ENCODE measurements at regions not wholly inside any gene's neighbourhood (a gene's known extent, or its start where the extent isn't known, plus 50 kb on each side); places are given as distances from the start of the nearest gene placed in this dataset.

- TF ChIP-seq CTCF (IDR thresholded peaks at IDR 0.05; ENCODE audit: extremely low read depth in 1 of 2, insufficient read depth in 1 of 2, low read depth in 1 of 2, low read length in 2 of 2): no peak
- no peak for TF ChIP-seq MAX (IDR thresholded peaks at IDR 0.05; ENCODE audit: insufficient read depth, insufficient read length)
- no peak for TF ChIP-seq JUN (IDR thresholded peaks at IDR 0.05; ENCODE audit: borderline replicate concordance, insufficient read depth, insufficient read length, low read depth)
- peaks cover 4 to 10% of the 10 kb centered on the region in 2 experiments for H3K27me3 ChIP-seq (ENCODE audit: control insufficient read depth in 2 of 2, insufficient read depth in 2 of 2, low read length in 2 of 2)
- no peak for DNase-seq (ENCODE audit: low read depth, low spot score)
- H2AFZ ChIP-seq (ENCODE audit: low read depth, low read length): no peak overlapping the region
- H3K4me3 ChIP-seq (replicated peaks in 1 of 3; ENCODE audit: insufficient read depth in 1 of 3, low read depth in 1 of 3, low read length in 3 of 3): no peak overlapping the region
- H3K79me2 ChIP-seq (ENCODE audit: control insufficient read depth, insufficient read depth, low read length): no peaks in the 10 kb centered on the region
- ChIA-PET POLR2A (no interaction called here), CTCF (interaction anchor here (1.8 kb wide), 1 partner anchor 13 kb away, joined by 4 read pairs; no protein-coding TSS in a partner anchor)
- H3K4me2 ChIP-seq (ENCODE audit: insufficient read depth, low read length): no peak overlapping the region
- intact Hi-C loops (cut with micrococcal nuclease) (no loop called here), dilution Hi-C loops (cut with MboI; ENCODE audit: extremely low pct_ligation_motif_present, low sequenced_read_pairs) (no loop called here)
- no peak overlapping the region for H3K9ac ChIP-seq (replicated peaks; ENCODE audit: extremely low read depth, insufficient read depth, low read length)
- H3K27ac ChIP-seq (ENCODE audit: insufficient read depth, low read depth, low read length): no peak overlapping the region
- no peaks in the 10 kb centered on the region for H3K9me3 ChIP-seq (replicated peaks; ENCODE audit: control insufficient read depth, insufficient read depth, low read length)
- H4K20me1 ChIP-seq (replicated peaks; ENCODE audit: control insufficient read depth, extremely low read depth, insufficient read depth, low read length): no peaks in the 10 kb centered on the region
- BruUV-seq (replicated peaks): no TSS peak
- H3K4me1 ChIP-seq (ENCODE audit: control insufficient read depth, extremely low read depth, insufficient read depth, low read length): no peaks in the 10 kb centered on the region
- no peaks in the 10 kb centered on the region for H3K36me3 ChIP-seq (ENCODE audit: control insufficient read depth in 2 of 2, extremely low read depth in 1 of 2, insufficient read depth in 2 of 2, low read length in 2 of 2)
- H3K9me1 ChIP-seq (replicated peaks; ENCODE audit: control insufficient read depth, extremely low read depth, insufficient read depth, low read length): no peaks in the 10 kb centered on the region
- FAIRE-seq: no peak
Observed at GRCh38 chr17:31684901-31685300, 174.1 kb downstream of the COPRS start.

- no TSS peak for BruUV-seq (replicated peaks)
Observed at GRCh38 chr17:31680126-31680525, 178.9 kb downstream of the COPRS start.

More at GRCh38 chr17:31680126-31680525, 178.9 kb downstream of the COPRS start:
- no peak for FAIRE-seq
- Histone ChIP-seq H3K4me3 (replicated peaks in 1 of 3; ENCODE audit: insufficient read depth in 1 of 3, low read depth in 1 of 3, low read length in 3 of 3) (no peak overlapping the region), H3K4me1 (ENCODE audit: control insufficient read depth, extremely low read depth, insufficient read depth, low read length) (no peaks in the 10 kb centered on the region), H3K9me3 (replicated peaks; ENCODE audit: control insufficient read depth, insufficient read depth, low read length) (no peaks in the 10 kb centered on the region), H3K79me2 (ENCODE audit: control insufficient read depth, insufficient read depth, low read length) (no peaks in the 10 kb centered on the region), H3K9me1 (replicated peaks; ENCODE audit: control insufficient read depth, extremely low read depth, insufficient read depth, low read length) (no peaks in the 10 kb centered on the region), H4K20me1 (replicated peaks; ENCODE audit: control insufficient read depth, extremely low read depth, insufficient read depth, low read length) (no peaks in the 10 kb centered on the region), H3K9ac (replicated peaks; ENCODE audit: extremely low read depth, insufficient read depth, low read length) (no peak overlapping the region), H2AFZ (ENCODE audit: low read depth, low read length) (no peak overlapping the region), H3K27ac (ENCODE audit: insufficient read depth, low read depth, low read length) (no peak overlapping the region), H3K36me3 (ENCODE audit: control insufficient read depth in 2 of 2, extremely low read depth in 1 of 2, insufficient read depth in 2 of 2, low read length in 2 of 2) (no peaks in the 10 kb centered on the region), H3K27me3 (ENCODE audit: control insufficient read depth in 2 of 2, insufficient read depth in 2 of 2, low read length in 2 of 2) (peaks cover 2 to 3% of the 10 kb centered on the region in 2 experiments), H3K4me2 (ENCODE audit: insufficient read depth, low read length) (no peak overlapping the region)
- POLR2A ChIA-PET: no interaction called here
- DNase-seq (ENCODE audit: low read depth, low spot score): no peak
- CTCF ChIA-PET: no interaction called here
- dilution Hi-C loops (cut with MboI; ENCODE audit: extremely low pct_ligation_motif_present, low sequenced_read_pairs): no loop called here
- intact Hi-C loops (cut with micrococcal nuclease): no loop called here
- TF ChIP-seq JUN (IDR thresholded peaks at IDR 0.05; ENCODE audit: borderline replicate concordance, insufficient read depth, insufficient read length, low read depth): no peak
- no peak for TF ChIP-seq GATA2 (IDR thresholded peaks at IDR 0.05; ENCODE audit: insufficient read depth, insufficient read length, low read depth, low read length)
- TF ChIP-seq EZH2 (IDR thresholded peaks at IDR 0.05; ENCODE audit: borderline replicate concordance, low read depth, low read length, severe bottlenecking): no peak
- TF ChIP-seq POLR2AphosphoS5 (IDR thresholded peaks at IDR 0.05; ENCODE audit: insufficient read depth, low read depth, low read length): no peak
- no peak for TF ChIP-seq FOS (IDR thresholded peaks at IDR 0.05; ENCODE audit: borderline replicate concordance, insufficient read depth, low read length)
- TF ChIP-seq MAX (IDR thresholded peaks at IDR 0.05; ENCODE audit: insufficient read depth, insufficient read length): no peak
- TF ChIP-seq CTCF (IDR thresholded peaks at IDR 0.05; ENCODE audit: extremely low read depth in 1 of 2, insufficient read depth in 1 of 2, low read depth in 1 of 2, low read length in 2 of 2): no peak
- TF ChIP-seq POLR2A (IDR thresholded peaks at IDR 0.05; ENCODE audit: low read depth, low read length): no peak
- no peak for TF ChIP-seq MYC (IDR thresholded peaks at IDR 0.05; ENCODE audit: low read depth, low read length)
